HG03575 (cell line): ENCODE measurements at regions not wholly inside any gene's neighbourhood (a gene's known extent, or its start where the extent isn't known, plus 50 kb on each side); places are given as distances from the start of the nearest gene placed in this dataset.
"Not testable (repeated sequence)": the region's sequence is repeated elsewhere in the genome, so short reads cannot be mapped to it uniquely, and the experiment has no call there.

Source experiments
- ATAC-seq: cut with Tn5 transposase; IDR thresholded peaks from one replicate; pipeline ENCODE4 v1.9.1; 2021; ENCODE audit not compliant: unreplicated experiment, insufficient number of reproducible peaks, low FRiP score; ENCODE audit errors: extremely low read depth

DNA sequence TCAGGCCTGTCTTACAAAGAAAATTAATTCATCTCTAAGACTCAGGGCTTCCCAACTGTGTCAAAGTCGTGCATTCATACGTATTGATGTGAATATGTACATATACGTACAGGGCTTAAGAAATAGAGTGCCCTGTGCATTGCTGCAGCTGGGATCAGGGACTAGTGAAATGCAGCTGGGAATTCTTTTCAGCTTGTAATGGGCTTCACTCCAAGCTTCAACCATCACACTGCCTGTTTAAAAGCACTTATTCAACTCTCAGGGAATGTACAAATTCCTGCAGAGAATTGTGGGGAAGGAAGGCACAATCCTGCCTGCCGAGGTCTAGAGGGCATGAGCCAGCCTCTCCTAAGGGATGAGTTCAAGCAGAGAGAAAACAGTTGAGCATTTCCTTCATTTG is 59.6 kb upstream of the MAN2A1 start:
- no peak for ATAC-seq

DNA sequence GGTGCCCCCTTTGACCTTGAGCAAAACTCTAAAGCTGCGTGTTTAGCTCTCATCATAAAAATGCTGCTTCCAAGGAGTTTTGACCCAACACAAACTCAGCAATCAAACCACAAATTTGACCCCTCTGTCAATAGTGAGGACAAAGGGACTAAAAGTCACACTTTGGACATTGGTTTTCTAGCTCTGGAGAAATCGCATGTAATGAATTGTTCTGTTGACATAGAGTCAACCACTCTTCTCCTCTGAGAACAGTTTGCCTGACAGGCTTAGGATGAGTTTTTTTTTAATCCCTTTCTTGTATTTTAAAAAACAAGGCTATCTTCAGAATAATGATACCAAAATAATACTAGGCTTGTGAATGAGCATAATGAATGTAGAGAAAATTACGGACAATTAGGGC is 61.1 kb upstream of the MAN2A1 start:
- no peak for ATAC-seq

DNA sequence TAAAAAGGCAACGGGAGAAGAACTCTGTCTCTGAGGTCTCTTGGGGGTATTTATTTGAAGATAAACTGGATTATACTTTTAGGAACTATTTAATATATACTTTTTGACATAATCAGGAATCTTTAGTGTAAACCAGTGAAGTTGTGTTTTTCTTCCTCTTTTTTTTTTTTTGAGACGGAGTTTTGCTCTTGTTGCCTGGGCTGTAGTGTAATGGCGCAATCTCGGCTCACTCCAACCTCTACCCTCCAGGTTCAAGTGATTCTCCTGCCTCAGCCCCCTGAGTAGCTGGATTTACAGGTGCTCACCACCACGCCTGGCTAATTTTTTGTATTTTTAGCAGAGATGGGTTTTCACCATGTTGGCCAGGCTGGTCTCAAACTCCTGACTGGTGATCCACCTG is 68.5 kb upstream of the MAN2A1 start:
- not testable (repeated sequence) for ATAC-seq

DNA sequence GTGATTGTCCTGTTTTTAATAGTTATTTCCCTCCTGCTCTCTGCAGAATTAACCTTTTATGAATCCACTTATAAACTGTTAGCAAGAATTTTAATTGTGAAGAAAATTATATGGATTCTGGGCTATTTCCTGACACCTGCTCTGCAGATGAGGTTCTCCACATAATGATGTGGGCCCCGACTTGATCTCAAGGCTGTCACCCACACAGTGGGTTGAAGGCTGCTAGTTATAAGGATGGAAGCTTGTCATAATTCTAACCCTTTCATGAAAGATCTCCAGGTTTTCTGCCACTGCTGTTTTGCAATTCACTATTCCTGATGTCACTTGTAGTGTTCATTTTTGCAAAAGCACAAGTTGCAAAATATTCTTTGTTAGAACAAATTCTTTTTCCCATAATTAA is 69.1 kb upstream of the MAN2A1 start:
- ATAC-seq = no peak

DNA sequence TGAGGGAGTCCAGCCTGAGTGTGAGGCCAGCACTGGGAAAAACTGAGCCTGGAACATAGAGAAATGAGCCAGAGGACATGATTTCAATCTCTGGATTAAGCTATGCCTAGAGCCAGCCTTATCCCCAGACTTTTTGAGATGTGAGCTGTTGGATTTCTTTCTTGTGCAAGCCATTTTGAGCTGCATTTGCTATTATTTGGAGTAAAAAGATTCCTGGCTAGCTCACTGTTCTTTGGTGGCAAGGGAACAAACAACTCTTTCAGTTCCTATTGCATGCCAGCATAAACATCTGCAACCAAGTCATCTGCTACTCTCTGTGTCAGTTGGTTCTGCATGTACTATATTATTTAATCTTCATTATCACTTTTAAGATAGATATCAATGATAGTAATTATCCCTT is 70.1 kb upstream of the MAN2A1 start:
- no peak for ATAC-seq

DNA sequence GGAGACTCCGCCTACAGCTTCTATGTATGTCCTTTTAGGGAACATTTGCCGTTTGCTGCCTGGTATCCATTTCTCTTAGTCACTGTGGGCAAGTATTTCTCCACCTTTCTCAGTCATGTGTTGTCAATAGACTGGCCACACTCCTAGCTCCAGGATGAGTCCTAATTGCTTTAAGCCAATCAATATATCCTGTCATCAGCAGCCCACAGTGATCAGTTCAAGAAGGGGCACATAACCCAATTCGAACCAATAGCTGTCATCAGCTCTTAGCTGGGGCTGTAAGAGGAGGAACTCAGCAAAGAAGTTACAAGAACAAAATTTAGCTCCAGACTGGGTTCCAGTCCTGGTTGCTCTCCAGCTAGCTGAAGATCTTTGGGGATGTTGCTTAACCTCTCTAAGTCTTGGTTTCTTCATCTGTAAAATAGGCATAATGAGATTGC is 70.7 kb upstream of the MAN2A1 start:
- ATAC-seq = no peak

DNA sequence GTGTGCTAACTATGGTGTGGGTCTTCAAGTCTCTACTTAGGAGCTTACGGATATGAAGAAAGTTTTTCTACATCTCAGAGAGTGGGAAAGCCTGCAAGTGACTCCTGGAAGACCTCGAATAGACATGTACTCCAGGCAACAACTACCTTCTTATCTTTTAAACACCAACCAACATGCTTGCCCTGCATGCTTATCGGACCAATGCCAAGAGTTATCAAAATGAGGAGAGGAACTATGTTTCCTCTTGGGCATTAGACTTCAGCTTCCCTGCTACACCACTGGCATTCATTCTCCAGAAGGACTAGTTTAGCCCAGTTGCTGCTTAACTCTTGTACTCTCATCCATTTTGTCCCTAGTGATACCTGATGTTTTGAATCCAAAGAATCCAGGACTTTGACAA is 74.7 kb upstream of the MAN2A1 start:
- no peak for ATAC-seq

DNA sequence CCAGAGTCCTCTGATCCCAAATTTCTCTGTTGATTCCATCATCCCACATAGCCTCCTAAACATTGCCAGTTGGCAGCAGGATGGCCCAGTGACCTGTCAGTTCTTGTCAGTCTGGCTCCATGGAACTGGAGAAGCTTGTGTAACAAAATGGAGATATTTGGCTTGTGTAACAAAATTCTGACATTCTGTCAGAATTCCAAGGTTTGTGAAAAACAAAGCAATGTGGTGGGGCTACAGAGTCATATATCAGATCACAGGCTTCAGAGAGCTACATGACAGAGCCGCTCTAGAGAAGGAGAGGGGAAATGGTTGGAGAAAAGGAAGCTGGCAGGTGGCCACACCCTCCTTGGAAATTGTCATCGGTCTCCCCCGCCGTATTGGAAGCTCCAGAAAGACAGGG is 75.4 kb upstream of the MAN2A1 start:
- no peak for ATAC-seq

DNA sequence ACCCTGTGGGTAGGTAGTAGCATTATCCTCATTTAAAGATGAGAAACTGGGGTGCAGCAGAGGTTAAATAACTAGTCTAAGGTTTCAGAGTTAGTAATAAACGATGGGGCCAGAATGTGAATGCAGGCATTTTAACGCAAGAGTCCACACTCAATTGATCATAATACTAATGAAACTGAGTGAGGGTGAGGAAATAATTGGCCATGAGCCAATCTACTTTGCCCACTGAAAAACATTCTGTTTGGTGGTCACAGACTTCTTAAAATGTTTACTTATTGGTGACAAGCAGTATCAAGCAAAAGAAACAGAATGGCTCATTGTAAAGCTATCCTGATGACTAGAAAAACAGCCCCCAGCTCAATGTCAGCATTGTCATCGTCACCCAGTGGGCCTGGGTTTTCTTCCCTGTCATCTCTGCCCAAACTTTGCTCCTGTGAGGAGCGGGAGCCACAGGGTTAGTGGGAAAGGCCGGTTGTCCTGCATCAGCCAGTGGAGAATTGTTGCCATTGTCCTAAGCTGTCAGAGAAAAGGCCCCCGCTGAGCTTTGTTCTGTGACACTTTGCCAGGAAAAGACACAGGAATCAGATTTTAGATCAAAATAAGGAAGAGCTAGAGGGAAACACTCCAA is 77.3 kb upstream of the MAN2A1 start:
- no peak for ATAC-seq

DNA sequence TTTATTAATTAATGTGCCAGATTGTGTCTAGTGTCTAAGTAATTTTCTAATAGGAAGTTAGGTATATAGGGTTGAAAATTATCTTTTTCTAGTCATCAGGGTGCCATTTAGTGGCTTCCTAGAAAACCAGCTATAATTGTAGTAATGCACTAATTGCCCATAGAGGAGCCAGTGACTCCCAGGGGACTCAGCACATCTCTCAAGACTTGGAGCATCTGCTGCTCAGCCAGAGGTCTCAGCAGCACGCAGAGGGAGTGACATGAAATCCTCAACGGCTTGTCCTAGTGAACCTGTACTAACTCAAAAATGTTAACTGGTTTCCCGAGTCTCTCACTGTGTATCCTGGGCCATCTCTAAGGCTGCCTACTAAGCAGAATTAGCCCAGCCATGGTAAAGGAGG is 78.2 kb upstream of the MAN2A1 start:
- no peak for ATAC-seq

DNA sequence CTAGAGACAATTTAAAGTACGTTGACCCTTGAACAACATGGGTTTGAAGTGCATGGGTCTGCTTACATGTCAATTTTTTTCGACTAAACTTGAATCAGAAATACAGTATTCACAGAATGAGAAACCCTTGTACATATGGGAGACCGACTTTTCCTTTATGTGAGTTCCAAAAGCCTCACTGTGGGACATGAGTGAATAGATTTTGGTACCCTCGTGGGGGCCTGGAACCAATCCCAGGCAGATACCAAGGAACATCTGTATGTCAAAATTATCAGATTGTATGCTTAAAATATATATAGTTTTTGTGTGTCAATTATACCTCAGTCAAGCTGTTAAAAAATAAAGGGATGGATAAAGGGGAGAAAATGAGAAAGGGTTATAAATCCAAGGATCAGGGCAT is 78.7 kb upstream of the MAN2A1 start:
- no peak for ATAC-seq

DNA sequence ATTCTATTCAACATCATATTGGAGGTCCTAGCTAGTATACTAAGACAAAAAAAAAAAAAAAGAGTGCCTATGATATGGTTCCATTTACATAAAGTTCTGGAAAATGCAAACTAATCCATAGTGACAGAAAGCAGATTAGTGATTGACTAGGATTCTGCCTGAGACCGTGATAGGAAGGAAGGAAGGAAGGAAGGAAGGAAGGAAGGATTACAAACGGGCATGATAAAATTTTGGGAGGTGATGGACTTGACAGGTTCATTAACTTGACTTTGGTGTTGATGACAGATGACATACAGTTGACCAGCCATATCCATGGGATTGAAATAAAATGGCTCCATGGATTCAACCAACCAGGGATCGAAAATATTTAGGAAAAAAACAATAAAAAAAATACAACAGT is 79.1 kb upstream of the MAN2A1 start:
- ATAC-seq = no peak

DNA sequence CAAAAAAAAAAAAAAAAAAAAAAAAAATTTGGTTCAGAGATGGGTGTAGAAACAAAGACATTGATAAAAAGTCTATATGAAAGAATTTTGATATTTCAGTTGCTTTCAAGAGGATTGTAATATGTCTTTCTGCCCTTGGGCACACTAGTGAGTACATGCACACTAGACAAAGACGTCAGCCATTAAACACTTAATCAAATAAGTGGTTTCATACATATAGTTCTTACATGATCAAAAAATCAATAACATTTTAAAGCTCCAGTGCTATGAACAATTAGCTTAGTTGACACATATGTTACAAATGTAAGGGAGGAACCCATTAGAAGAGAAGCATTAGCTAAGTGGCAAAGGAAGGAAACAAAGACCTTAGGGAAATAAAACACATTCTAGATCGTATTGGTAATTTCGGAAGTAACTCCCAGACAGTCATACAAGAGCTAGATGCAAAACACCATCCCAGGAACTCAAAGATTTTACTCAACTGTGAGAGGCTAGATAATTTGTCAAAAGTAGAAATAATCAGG is 84.5 kb upstream of the MAN2A1 start:
- no peak for ATAC-seq

DNA sequence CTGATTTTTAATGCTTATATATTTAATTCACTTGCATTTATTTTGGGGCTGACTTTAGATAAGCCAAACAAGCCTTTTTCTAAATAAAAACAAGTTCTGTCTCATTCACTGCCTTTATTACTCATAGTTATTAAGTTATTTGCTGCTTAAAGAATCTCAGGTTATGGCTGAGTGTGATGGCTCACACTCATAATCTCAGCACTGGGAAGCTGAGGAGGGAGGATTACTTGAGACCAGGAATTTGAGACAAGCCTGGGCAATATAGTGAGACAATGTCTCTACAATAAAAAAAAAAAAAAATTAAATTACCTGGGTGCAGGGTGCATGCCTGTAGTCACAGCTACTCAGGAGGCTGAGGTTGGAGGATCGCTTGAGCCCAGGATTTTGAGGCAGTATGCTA is 85.0 kb upstream of the MAN2A1 start:
- ATAC-seq = no peak

DNA sequence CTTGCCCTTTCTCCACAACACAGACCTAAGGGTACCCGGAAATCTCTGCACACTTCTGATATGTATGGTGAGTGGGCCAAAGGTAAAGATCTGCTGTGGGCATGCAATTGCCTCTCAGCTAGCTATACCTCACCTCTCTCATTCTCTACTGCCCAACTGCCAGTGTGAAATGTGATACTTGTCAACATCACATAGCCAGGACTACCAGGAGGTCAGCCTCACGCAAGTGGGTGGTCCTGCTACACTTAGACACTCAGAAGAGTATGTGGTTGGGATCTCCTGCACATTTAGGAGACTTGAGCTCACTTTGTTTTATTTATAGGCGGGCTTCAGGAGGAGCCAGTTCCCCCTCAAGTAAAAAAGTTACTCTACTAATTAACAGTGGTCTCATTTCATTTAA is 88.0 kb upstream of the MAN2A1 start:
- ATAC-seq = no peak

DNA sequence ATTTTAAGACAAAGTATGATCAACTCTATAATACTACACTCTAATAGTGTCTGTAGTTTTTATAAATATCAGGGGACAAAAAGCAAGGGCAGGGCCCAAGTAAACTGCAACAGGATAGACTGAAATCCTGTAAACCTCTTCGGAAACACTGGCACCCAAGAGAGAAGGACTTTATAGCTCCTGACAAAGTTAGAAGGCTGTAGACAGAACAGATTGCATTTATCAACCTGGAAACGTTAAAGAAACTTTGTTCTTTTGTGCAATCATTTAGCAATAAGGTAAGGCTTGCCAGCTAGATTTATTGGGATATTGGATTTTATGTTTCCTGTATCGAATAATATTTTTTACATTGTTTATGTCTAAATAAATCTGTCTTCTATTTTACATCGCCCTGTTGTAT is 91.8 kb upstream of the MAN2A1 start:
- ATAC-seq = no peak

DNA sequence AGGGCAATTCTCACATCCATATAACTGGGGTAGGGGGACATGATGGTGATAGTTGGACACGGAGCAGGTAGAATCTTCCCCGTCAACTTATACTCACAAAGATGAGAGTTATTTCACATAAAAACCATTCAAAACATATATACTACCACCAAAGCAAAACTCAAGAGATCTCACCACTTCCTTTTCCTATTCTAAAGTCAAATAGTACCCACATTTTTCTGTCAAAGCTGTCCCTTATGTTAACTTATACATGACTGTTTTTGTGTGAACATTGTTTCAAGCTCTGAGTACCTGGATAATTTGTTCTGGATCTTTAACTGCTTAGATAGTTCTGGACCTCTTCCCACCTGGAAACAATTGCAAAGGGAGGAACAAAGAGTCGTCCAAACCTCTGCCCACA is 95.5 kb upstream of the MAN2A1 start:
- ATAC-seq = no peak

DNA sequence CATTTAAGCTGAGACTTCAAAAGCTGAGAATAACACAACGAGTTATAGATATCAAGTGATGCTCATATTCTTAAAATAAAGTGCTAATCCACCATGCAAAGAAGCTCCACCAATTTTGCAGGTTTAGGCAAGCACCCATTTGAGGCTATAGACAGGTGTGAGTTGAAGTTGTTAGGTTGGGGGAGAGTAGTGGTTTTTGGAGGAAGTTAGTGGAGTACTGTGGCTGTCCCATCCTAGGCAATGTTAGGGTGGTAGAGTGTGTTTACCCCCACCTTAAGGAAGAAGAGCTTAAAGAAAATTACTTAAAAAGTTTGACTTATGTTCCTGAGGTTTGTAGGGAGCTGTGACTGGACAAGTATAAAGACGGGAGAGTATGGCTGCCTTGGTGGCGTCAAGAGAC is 98.9 kb upstream of the MAN2A1 start:
- no peak for ATAC-seq

DNA sequence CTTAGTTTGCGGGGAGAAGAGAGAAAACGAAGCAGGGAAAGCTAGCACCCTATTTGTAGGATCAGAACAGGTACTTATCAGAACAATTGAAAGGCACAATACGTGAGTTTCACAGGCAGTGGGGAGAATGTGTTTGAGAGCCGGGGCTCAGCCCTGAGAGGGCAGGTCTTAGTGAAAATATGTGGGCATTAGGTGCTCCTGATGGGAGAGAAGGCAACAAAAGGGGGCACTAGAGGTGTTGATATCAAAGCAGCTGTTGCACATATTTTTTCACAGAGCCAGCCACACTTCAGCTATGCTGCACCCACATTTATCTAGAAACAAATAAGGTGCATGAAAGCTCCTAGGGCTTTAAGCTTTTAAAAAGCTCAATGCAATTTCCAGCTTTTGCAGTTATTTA is 99.7 kb upstream of the MAN2A1 start:
- no peak for ATAC-seq

DNA sequence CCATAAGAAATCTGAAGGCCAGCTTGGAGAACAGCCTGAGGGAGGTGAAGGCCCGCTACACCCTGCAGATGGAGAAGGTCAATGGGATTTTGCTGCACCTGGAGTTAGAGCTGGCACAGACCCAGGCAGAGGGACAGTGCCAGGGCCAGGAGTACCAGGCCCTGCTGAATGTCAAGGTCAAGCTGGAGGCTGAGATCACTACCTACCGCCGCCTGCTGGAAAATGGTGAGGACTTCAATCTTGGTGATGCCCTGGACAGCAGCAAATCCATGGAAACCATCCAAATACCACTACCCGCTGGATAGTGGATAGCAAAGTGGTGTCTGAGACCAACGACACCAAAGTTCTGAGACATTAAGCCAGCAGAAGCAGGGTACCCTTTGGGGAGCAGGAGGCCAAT is 100.5 kb upstream of the MAN2A1 start:
- ATAC-seq = no peak

DNA sequence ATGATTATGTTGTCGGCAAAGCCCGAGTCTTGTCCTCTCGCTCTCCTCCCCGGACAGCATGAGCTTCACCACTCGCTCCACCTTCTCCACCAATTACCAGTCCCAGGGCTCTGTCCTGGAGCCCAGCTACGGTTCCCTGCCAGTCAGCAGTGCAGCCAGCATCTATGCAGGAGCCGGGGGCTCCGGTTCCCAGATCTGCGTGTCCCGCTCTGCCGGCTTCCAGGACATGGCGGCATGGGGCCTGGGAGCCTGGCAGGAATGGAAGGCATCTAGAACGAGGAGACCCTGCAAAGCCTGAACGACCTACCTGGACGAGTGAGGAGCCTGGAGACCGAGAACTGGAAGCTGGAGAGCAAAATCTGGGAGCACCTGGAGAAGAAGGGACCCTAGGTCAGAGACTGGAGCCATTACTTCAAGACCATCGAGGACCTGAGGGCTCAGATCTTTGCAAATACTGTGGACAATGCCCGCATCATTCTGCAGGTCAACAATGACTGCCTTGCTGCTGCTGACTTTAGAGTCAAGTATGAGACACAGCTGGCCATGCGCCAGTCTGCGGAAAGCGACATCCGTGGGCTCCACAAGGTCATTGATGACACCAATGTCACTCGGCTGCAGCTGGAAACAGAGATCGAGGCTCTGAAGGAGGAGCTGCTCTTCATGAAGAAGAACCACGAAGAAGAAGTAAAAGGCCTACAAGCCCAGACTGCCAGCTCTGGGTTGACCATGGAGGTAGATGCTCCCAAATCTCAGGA is 101.3 kb upstream of the MAN2A1 start:
- ATAC-seq = no peak
